GM12892 (cell line): ENCODE measurements at regions not wholly inside any gene's neighbourhood (a gene's known extent, or its start where the extent isn't known, plus 50 kb on each side); places are given as distances from the start of the nearest gene placed in this dataset.

Source experiments
- POLR2A ChIP-seq: IDR thresholded peaks from 2 replicates; pipeline ENCODE4 v1.6.1; 2011; ENCODE audit warnings: low read depth, low read length, control low read depth
- POLR2AphosphoS5 ChIP-seq: IDR thresholded peaks from 2 replicates; pipeline ENCODE4 v1.6.1; 2011; ENCODE audit warnings: low read depth, low read length, control low read depth

DNA sequence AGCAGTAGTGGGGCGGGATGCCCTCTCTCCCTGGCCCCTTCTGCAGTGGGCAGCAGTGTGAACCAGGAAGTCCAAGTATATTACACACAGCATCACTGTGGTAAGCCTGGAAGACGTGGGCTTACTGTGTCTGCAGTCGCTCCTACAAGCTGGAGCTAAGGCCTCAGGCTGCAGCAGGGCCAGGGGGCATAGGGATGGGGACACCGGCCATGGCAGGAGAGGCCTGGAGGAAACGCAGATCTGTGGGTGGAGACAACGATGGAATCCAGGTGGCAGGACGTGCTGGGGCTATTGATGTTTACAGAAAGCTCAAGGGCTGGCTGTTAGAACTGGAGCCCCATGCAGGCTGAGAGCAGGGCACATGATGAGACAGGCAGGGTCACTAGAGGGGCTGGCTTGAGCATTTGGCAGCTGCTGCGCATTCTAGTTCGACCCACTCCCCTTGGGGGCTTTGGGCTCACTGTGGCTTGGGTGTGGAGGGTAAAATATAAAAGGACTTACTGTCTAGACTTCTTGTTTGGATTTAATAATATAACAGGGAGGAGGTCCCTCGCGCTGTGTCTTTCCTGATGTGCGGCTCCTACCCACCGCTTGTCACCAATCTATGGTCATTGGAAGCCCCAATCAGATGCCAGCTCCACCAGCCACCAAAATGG is 539.5 kb downstream of the TBC1D22A start:
- TF ChIP-seq POLR2A = no peak
- TF ChIP-seq POLR2AphosphoS5 = no peak
